IMR-90 (cell line): ENCODE measurements at regions not wholly inside any gene's neighbourhood (a gene's known extent, or its start where the extent isn't known, plus 50 kb on each side); places are given as distances from the start of the nearest gene placed in this dataset.

ENCODE experiments used
- ATAC-seq: fragments of 200-7000 bp; cut with Tn5 transposase; 2 replicates; pipeline ENCODE4 v1.9.1; 2020; ENCODE audit warnings: low read depth, mild to moderate bottlenecking, moderate library complexity
- BruUV-seq: library from RNA; stranded (reverse); fragments of 400-500 nt; replicated peaks from 2 replicates; lab custom pipeline; 2021; lab: Mats Ljungman, UMichigan
- CTCF ChIA-PET: fragments of 300-600 bp; formaldehyde crosslinking; extraction: SDS; loops from one replicate; lab custom pipeline; 2021; ENCODE audit warnings: antibody characterized with exemption; lab: Yijun Ruan, JAX
- POLR2A ChIA-PET: fragments of 300-600 bp; sonication (Branson Sonifier 250); formaldehyde crosslinking; loops from one replicate; lab custom pipeline; 2022; ENCODE audit warnings: antibody characterized with exemption; ENCODE audit not compliant: unreplicated experiment; lab: Charles Lee
- DNase-seq: peaks from one replicate; pipeline ENCODE4 v3.0.0; 2013
- H2AFZ ChIP-seq: replicated peaks from 2 replicates; pipeline ENCODE3; 2013; ENCODE audit warnings: low read length, mild to moderate bottlenecking; ENCODE audit not compliant: poor library complexity
- H2AK5ac ChIP-seq: 2 replicates; pipeline ENCODE4 v1.6.1; 2013; ENCODE audit warnings: low read depth, low read length, inconsistent platforms
- H2AK9ac ChIP-seq: replicated peaks from 2 replicates; pipeline ENCODE3; 2013; ENCODE audit warnings: mild to moderate bottlenecking, low read depth, low read length, moderate library complexity; ENCODE audit not compliant: poor library complexity
- H2BK120ac ChIP-seq: 2 replicates; pipeline ENCODE4 v1.6.1; 2013; ENCODE audit warnings: low read depth, low read length, inconsistent platforms
- H2BK15ac ChIP-seq: 3 replicates; pipeline ENCODE4 v1.6.1; 2013; ENCODE audit warnings: low read depth, low read length, inconsistent platforms
- H2BK20ac ChIP-seq: 2 replicates; pipeline ENCODE4 v1.6.1; 2013; ENCODE audit warnings: low read depth, mild to moderate bottlenecking, inconsistent platforms, low read length, moderate library complexity
- H2BK5ac ChIP-seq: 2 replicates; pipeline ENCODE4 v1.6.1; 2013; ENCODE audit warnings: mild to moderate bottlenecking, low read depth, low read length, inconsistent platforms; ENCODE audit not compliant: poor library complexity, severe bottlenecking
- H3K14ac ChIP-seq: replicated peaks from 2 replicates; pipeline ENCODE4 v1.6.1; 2013; ENCODE audit warnings: low read depth, low read length, inconsistent platforms
- H3K18ac ChIP-seq: 2 replicates; pipeline ENCODE4 v1.6.1; 2013; ENCODE audit warnings: low read depth, low read length, control low read depth
- H3K23ac ChIP-seq: 2 replicates; pipeline ENCODE4 v1.6.1; 2013; ENCODE audit warnings: low read depth, low read length, inconsistent platforms
- H3K27ac ChIP-seq: 2 replicates; pipeline ENCODE4 v1.5.1; 2013; ENCODE audit warnings: mild to moderate bottlenecking, control low read depth, low read length; ENCODE audit not compliant: insufficient read depth
- H3K27me3 ChIP-seq: 2 replicates; pipeline ENCODE4 v1.6.1; 2013; ENCODE audit warnings: low read length; ENCODE audit not compliant: control insufficient read depth, insufficient read depth
- H3K36me3 ChIP-seq: 2 replicates; pipeline ENCODE4 v1.6.1; 2013; ENCODE audit warnings: low read length, mixed read lengths; ENCODE audit not compliant: control insufficient read depth, insufficient read depth
- H3K4ac ChIP-seq: 2 replicates; pipeline ENCODE4 v1.6.1; 2013; ENCODE audit warnings: low read depth, low read length, inconsistent platforms
- H3K4me1 ChIP-seq: 2 replicates; pipeline ENCODE4 v1.6.1; 2013; ENCODE audit warnings: low read length, mixed read lengths; ENCODE audit not compliant: control insufficient read depth, insufficient read depth
- H3K4me2 ChIP-seq: 2 replicates; pipeline ENCODE4 v1.6.1; 2013; ENCODE audit warnings: low read depth, mild to moderate bottlenecking, control low read depth, low read length, moderate library complexity
- H3K4me3 ChIP-seq: 2 replicates; pipeline ENCODE4 v1.5.1; 2013; ENCODE audit warnings: low read depth, mild to moderate bottlenecking, control low read depth, low read length, moderate library complexity; ENCODE audit not compliant: insufficient read depth
- H3K56ac ChIP-seq: 2 replicates; pipeline ENCODE4 v1.6.1; 2013; ENCODE audit warnings: low read length, inconsistent platforms; ENCODE audit not compliant: insufficient read depth; ENCODE audit errors: extremely low read depth
- H3K79me1 ChIP-seq, 2 experiments: 2 replicates each; pipeline ENCODE4 v1.6.1; 2013; ENCODE audit warnings: low read length in 2 of 2, inconsistent platforms in 1 of 2, low read depth in 1 of 2
- H3K9ac ChIP-seq: 2 replicates; pipeline ENCODE4 v1.6.1; 2013; ENCODE audit warnings: low read depth, low read length, control low read depth
- H3K9me1 ChIP-seq: 2 replicates; pipeline ENCODE4 v1.6.1; 2013; ENCODE audit warnings: low read length, inconsistent platforms; ENCODE audit not compliant: insufficient read depth
- H3K9me3 ChIP-seq: 2 replicates; pipeline ENCODE4 v1.6.1; 2013; ENCODE audit warnings: low read length; ENCODE audit not compliant: control insufficient read depth, insufficient read depth
- H4K20me1 ChIP-seq: 2 replicates; pipeline ENCODE4 v1.6.1; 2013; ENCODE audit warnings: low read length, inconsistent platforms; ENCODE audit not compliant: insufficient read depth
- H4K5ac ChIP-seq: 2 replicates; pipeline ENCODE4 v1.6.1; 2013; ENCODE audit warnings: mild to moderate bottlenecking, low read depth, low read length, control low read depth
- H4K8ac ChIP-seq, 2 experiments: 2 replicates each; pipeline ENCODE4 v1.6.1; 2013; ENCODE audit warnings: low read depth in 2 of 2, low read length in 2 of 2, control low read depth in 1 of 2, inconsistent platforms in 1 of 2
- H4K91ac ChIP-seq: 2 replicates; pipeline ENCODE4 v1.6.1; 2013; ENCODE audit warnings: low read depth, low read length, inconsistent platforms; ENCODE audit not compliant: insufficient read depth
- CEBPB ChIP-seq: IDR thresholded peaks from 2 replicates; pipeline ENCODE4 v1.6.1; 2012; ENCODE audit warnings: low read depth, low read length, improper control_type of control experiment
- CHD1 ChIP-seq: IDR thresholded peaks from 2 replicates; pipeline ENCODE4 v1.6.1; 2012; ENCODE audit warnings: low read depth, low read length, improper control_type of control experiment
- FOS ChIP-seq: fragments of 150-350 bp; IDR thresholded peaks from 2 replicates; pipeline ENCODE4 v1.6.1; 2016; ENCODE audit warnings: low read depth, low read length
- MAFK ChIP-seq: IDR thresholded peaks from 2 replicates; pipeline ENCODE4 v1.6.1; 2012; ENCODE audit warnings: low read depth, low read length, improper control_type of control experiment
- MAZ ChIP-seq: IDR thresholded peaks from 2 replicates; pipeline ENCODE4 v1.6.1; 2012; ENCODE audit warnings: low read depth, mild to moderate bottlenecking, low read length, improper control_type of control experiment, moderate library complexity, borderline replicate concordance
- MXI1 ChIP-seq: IDR thresholded peaks from 2 replicates; pipeline ENCODE4 v1.6.1; 2012; ENCODE audit warnings: low read depth, mild to moderate bottlenecking, low read length, moderate library complexity, borderline replicate concordance
- NFE2L2 ChIP-seq: fragments of 150-350 bp; IDR thresholded peaks from 2 replicates; pipeline ENCODE4 v1.6.1; 2016; ENCODE audit warnings: low read depth, mild to moderate bottlenecking, low read length
- POLR2A ChIP-seq: IDR thresholded peaks from 2 replicates; pipeline ENCODE4 v1.6.1; 2012; ENCODE audit warnings: mild to moderate bottlenecking, low read depth, low read length
- RAD21 ChIP-seq: IDR thresholded peaks from 2 replicates; pipeline ENCODE4 v1.6.1; 2012; ENCODE audit warnings: low read length, improper control_type of control experiment
- RFX5 ChIP-seq: IDR thresholded peaks from 2 replicates; pipeline ENCODE4 v1.8.0; 2012; ENCODE audit warnings: low read depth, mild to moderate bottlenecking, low read length, moderate library complexity
- WGBS, 2 experiments: methylation state at CpG; one replicate each; pipeline versions ENCODE4 v1.1.5 to v1.1.7; 2013; ENCODE audit warnings: missing lambda C conversion rate in 2 of 2; ENCODE audit not compliant: insufficient read length in 1 of 2; ENCODE audit errors: extremely low coverage in 2 of 2; 5-methylcytosine and 5-hydroxymethylcytosine counted together
- dilution Hi-C: fragments of 300-500 bp; cut with HindIII; formaldehyde crosslinking; loops from one replicate; pipeline ENCODE4 v1.14.3; 2018; ENCODE audit warnings: low sequenced_read_pairs; ENCODE audit not compliant: unreplicated experiment
- in situ Hi-C: fragments of 300-500 bp; cut with MboI; formaldehyde crosslinking; loops from 3 replicates; pipeline ENCODE4 v1.14.3; 2019; ENCODE audit warnings: low sequenced_read_pairs, inconsistent platforms, mixed read lengths
- intact Hi-C: fragments of 100-400 bp; cut with micrococcal nuclease; formaldehyde crosslinking; loops from 2 replicates; pipeline ENCODE4 v1.10.0; 2022
- TF ChIP-seq, protein P1 (sequence below): fragments of 150-350 bp; IDR thresholded peaks from 2 replicates; pipeline ENCODE4 v1.6.1; 2016; ENCODE audit warnings: low read depth, mild to moderate bottlenecking, low read length, moderate library complexity, borderline replicate concordance
- TF ChIP-seq, protein P2 (sequence below): conservative IDR thresholded peaks from 2 replicates; pipeline ENCODE4 v1.5.1; 2012; ENCODE audit warnings: mild to moderate bottlenecking, low read depth, low read length, improper control_type of control experiment

DNA sequence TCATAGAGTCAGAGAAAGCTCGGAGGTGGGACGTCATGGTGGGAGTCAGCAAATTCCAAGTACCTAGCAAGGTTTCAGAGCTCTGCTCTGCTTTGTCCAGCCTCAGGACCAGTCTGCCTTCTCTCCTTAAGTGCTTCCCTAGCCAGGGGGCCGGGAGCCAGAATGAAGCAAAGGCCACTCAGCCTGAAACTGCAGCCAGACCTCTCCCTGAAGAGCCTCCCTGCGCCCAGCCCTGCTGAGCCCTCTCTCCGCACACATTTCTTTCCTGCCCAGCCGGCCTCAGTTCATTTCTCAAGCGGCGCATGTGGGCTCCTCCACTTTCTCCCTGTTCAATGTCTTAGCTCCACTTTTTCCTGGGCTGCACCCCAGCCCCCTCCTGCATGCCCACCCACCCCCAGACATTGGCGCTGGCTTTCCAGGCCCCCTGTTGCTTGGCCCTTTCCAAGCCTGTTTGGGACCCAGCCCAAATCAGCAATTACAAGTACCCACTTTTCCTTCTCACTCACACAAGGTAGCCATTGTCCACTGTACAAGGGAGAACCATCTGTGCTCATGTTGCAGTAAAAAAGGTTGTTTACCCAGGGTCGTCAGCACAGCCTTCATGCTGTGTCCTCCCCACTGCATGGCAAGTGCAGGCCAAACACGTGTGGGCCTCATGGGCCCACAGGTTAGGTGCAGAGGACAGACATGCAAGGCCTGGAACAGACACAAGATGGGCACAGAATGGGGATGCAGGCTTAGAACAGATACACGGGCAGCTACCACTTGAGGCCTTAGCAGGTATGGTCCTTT, 147.1 kb downstream of the MRPL14 start:
- peaks cover 4% of the 10 kb centered on the region; the same call in 1 of the 2 replicates for H3K9me3 ChIP-seq
- peaks cover 11% of the 10 kb centered on the region for H3K4me1 ChIP-seq
- no peak overlapping the region for H3K14ac ChIP-seq
- H3K4ac ChIP-seq: no peak overlapping the region
- no peak overlapping the region for H3K27ac ChIP-seq
- 0 out of 3 replicates have a peak overlapping the region, but pooled peaks have one; percentile 10 for H2BK15ac ChIP-seq
- no peak overlapping the region for H3K4me3 ChIP-seq
- no peak for DNase-seq
- no peak overlapping the region for H3K9ac ChIP-seq
- no peak for ATAC-seq
- H3K23ac ChIP-seq: no peak overlapping the region
- intact Hi-C loops: no loop called here
- no peak overlapping the region for H3K56ac ChIP-seq
- WGBS, 2 experiments: 73% methylated on average over 4 of the region's 12 CpGs; no CpG with 5 or more reads in 1 of the 2 experiments
- no peak overlapping the region for H2AFZ ChIP-seq
- no peak overlapping the region for H2BK120ac ChIP-seq
- no TSS peak for BruUV-seq
- H3K79me1 ChIP-seq: no peaks in the 10 kb centered on the region
- no peak overlapping the region for H4K91ac ChIP-seq
- no peak overlapping the region for H4K5ac ChIP-seq
- H3K18ac ChIP-seq: no peak overlapping the region
- ChIA-PET POLR2A (no interaction called here), CTCF (no interaction called here)
- no peak overlapping the region for H2BK5ac ChIP-seq
- TF ChIP-seq CHD1 (no peak), RFX5 (no peak), MAFK (no peak), CEBPB (no peak), MAZ (no peak), NFE2L2 (no peak), POLR2A (no peak), FOS (no peak), RAD21 (no peak), MXI1 (no peak)
- TF ChIP-seq, protein P1, sequence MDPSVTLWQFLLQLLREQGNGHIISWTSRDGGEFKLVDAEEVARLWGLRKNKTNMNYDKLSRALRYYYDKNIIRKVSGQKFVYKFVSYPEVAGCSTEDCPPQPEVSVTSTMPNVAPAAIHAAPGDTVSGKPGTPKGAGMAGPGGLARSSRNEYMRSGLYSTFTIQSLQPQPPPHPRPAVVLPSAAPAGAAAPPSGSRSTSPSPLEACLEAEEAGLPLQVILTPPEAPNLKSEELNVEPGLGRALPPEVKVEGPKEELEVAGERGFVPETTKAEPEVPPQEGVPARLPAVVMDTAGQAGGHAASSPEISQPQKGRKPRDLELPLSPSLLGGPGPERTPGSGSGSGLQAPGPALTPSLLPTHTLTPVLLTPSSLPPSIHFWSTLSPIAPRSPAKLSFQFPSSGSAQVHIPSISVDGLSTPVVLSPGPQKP: no peak
- TF ChIP-seq, protein P2, sequence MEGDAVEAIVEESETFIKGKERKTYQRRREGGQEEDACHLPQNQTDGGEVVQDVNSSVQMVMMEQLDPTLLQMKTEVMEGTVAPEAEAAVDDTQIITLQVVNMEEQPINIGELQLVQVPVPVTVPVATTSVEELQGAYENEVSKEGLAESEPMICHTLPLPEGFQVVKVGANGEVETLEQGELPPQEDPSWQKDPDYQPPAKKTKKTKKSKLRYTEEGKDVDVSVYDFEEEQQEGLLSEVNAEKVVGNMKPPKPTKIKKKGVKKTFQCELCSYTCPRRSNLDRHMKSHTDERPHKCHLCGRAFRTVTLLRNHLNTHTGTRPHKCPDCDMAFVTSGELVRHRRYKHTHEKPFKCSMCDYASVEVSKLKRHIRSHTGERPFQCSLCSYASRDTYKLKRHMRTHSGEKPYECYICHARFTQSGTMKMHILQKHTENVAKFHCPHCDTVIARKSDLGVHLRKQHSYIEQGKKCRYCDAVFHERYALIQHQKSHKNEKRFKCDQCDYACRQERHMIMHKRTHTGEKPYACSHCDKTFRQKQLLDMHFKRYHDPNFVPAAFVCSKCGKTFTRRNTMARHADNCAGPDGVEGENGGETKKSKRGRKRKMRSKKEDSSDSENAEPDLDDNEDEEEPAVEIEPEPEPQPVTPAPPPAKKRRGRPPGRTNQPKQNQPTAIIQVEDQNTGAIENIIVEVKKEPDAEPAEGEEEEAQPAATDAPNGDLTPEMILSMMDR: no peak
- no peak overlapping the region for H2BK20ac ChIP-seq
- peaks cover 6% of the 10 kb centered on the region for H3K9me1 ChIP-seq
- no peak overlapping the region for H4K8ac ChIP-seq
- in situ Hi-C loops: no loop called here
- H2AK5ac ChIP-seq: peak overlapping the region; percentile 14; the same call in 1 of the 2 replicates
- H4K20me1 ChIP-seq: no peaks in the 10 kb centered on the region
- dilution Hi-C loops: no loop called here
- H3K27me3 ChIP-seq: no peaks in the 10 kb centered on the region
- no peak overlapping the region for H3K4me2 ChIP-seq
- peak overlapping the region; percentile 66 for H2AK9ac ChIP-seq
- H3K36me3 ChIP-seq: no peaks in the 10 kb centered on the region
